GM12878 (cell line): ENCODE measurements at regions not wholly inside any gene's neighbourhood (a gene's known extent, or its start where the extent isn't known, plus 50 kb on each side); places are given as distances from the start of the nearest gene placed in this dataset.

Experiments used
- ATAC-seq: fragments of 200-7000 bp; cut with Tn5 transposase; 3 replicates; pipeline ENCODE4 v1.9.1; 2020; ENCODE audit warnings: mild to moderate bottlenecking, moderate library complexity
- BruUV-seq: library from RNA; stranded (reverse); fragments of 400-500 nt; replicated peaks from 2 replicates; lab custom pipeline; 2021; lab: Mats Ljungman, UMichigan
- CTCF ChIA-PET: fragments of 300-600 bp; sonication (Branson Sonifier 250); formaldehyde crosslinking; extraction: SDS; loops from one replicate; lab custom pipeline; 2021; ENCODE audit warnings: inconsistent platforms; lab: Yijun Ruan, JAX
- POLR2A ChIA-PET: fragments of 350-600 bp; formaldehyde crosslinking; extraction: SDS; loops from one replicate; lab custom pipeline; 2021; ENCODE audit warnings: inconsistent platforms; lab: Charles Lee
- RAD21 ChIA-PET: fragments of 300-600 bp; sonication (Branson Sonifier 250); formaldehyde crosslinking; loops from one replicate; lab custom pipeline; 2023; ENCODE audit warnings: antibody characterized with exemption; ENCODE audit not compliant: unreplicated experiment; lab: Charles Lee
- SMC1A ChIA-PET: fragments of 300-600 bp; sonication (Branson Sonifier 250); formaldehyde crosslinking; loops from one replicate; lab custom pipeline; 2023; ENCODE audit not compliant: unreplicated experiment, uncharacterized antibody; lab: Charles Lee
- DNase-seq: peaks from one replicate; pipeline ENCODE4 v3.0.0-alpha.2; 2011; ENCODE audit warnings: low read depth, low spot score
- FAIRE-seq: peaks from 3 replicates; lab custom pipeline; 2011; peaks lifted over from hg19 to GRCh38; lab: Jason Lieb, UNC
- H2AFZ ChIP-seq: 2 replicates; pipeline ENCODE4 v1.6.0; 2011; ENCODE audit warnings: low read depth, low read length, control low read depth; ENCODE audit not compliant: control insufficient read depth
- H3K27ac ChIP-seq: 2 replicates; pipeline ENCODE4 v1.5.1; 2011; ENCODE audit warnings: control low read depth; ENCODE audit not compliant: control insufficient read depth, insufficient read depth
- H3K27me3 ChIP-seq, 2 experiments: replicated peaks in 1 of 2; 2 replicates each; pipeline versions ENCODE4 v1.6.0 to v1.6.1; 2011; ENCODE audit warnings: low read length in 1 of 2; ENCODE audit not compliant: control insufficient read depth in 2 of 2, insufficient read depth in 2 of 2
- H3K36me3 ChIP-seq, 2 experiments: 2 replicates each; pipeline ENCODE4 v1.5.1; 2011; ENCODE audit warnings: low read length in 1 of 2; ENCODE audit not compliant: control insufficient read depth in 2 of 2, insufficient read depth in 2 of 2
- H3K4me1 ChIP-seq: 2 replicates; pipeline ENCODE4 v1.6.1; 2011; ENCODE audit warnings: mild to moderate bottlenecking, low read length, moderate library complexity, mixed read lengths; ENCODE audit not compliant: control insufficient read depth, insufficient read depth
- H3K4me2 ChIP-seq: 2 replicates; pipeline ENCODE4 v1.6.0; 2011; ENCODE audit warnings: control low read depth; ENCODE audit not compliant: control insufficient read depth, insufficient read depth
- H3K4me3 ChIP-seq: fragments of 200-600 bp; sonication (generic); 2 replicates; pipeline ENCODE4 v1.5.1; 2016
- H3K79me2 ChIP-seq: 2 replicates; pipeline ENCODE4 v1.6.0; 2011; ENCODE audit warnings: low read length; ENCODE audit not compliant: control insufficient read depth, insufficient read depth
- H3K9ac ChIP-seq: 2 replicates; pipeline ENCODE4 v1.8.0; 2011; ENCODE audit warnings: low read length, control low read depth, mixed read lengths; ENCODE audit not compliant: control insufficient read depth, insufficient read depth
- H3K9me3 ChIP-seq: replicated peaks from 3 replicates; pipeline ENCODE4 v1.5.1; 2011; ENCODE audit warnings: mild to moderate bottlenecking, low read length; ENCODE audit not compliant: control insufficient read depth, insufficient read depth
- H4K20me1 ChIP-seq: 2 replicates; pipeline ENCODE4 v1.6.0; 2011; ENCODE audit not compliant: control insufficient read depth, insufficient read depth
- BHLHE40 ChIP-seq, 2 experiments: fragments of 450-650 bp in 1 of 2; IDR thresholded peaks; 2 replicates each; pipeline ENCODE4 v1.6.1; 2011 to 2017; ENCODE audit warnings: low read depth in 2 of 2, borderline replicate concordance in 1 of 2, improper control_type of control experiment in 1 of 2, low read length in 1 of 2, mild to moderate bottlenecking in 1 of 2
- CBX3 ChIP-seq: fragments of 200-600 bp; sonication (generic); IDR thresholded peaks from 2 replicates; pipeline ENCODE4 v1.6.1; 2016; ENCODE audit warnings: low read depth, borderline replicate concordance
- IRF3 ChIP-seq: fragments of 450-650 bp; IDR thresholded peaks from 2 replicates; pipeline ENCODE4 v1.6.1; 2014; ENCODE audit warnings: mild to moderate bottlenecking
- MTA2 ChIP-seq: fragments of 450-650 bp; IDR thresholded peaks from 2 replicates; pipeline ENCODE4 v1.6.1; 2016; ENCODE audit warnings: low read depth, mild to moderate bottlenecking, moderate library complexity
- NFYA ChIP-seq: IDR thresholded peaks from 2 replicates; pipeline ENCODE4 v1.6.1; 2011; ENCODE audit warnings: low read depth, mild to moderate bottlenecking, low read length, improper control_type of control experiment, borderline replicate concordance
- RB1 ChIP-seq: fragments of 450-650 bp; formaldehyde crosslinking; IDR thresholded peaks from 2 replicates; pipeline ENCODE4 v1.6.1; 2017; ENCODE audit warnings: mild to moderate bottlenecking, borderline replicate concordance
- RUNX3 ChIP-seq: IDR thresholded peaks from 2 replicates; pipeline ENCODE4 v1.6.1; 2012; ENCODE audit warnings: low read length, inconsistent platforms
- SRF ChIP-seq, 2 experiments: IDR thresholded peaks; 2 replicates each; pipeline ENCODE4 v1.6.1; 2011; ENCODE audit warnings: low read depth in 2 of 2, low read length in 2 of 2, mild to moderate bottlenecking in 1 of 2, moderate library complexity in 1 of 2
- STAT1 ChIP-seq: fragments of 450-650 bp; conservative IDR thresholded peaks from 2 replicates; pipeline ENCODE4 v1.6.1; 2014; ENCODE audit warnings: antibody characterized with exemption, mild to moderate bottlenecking
- ZNF622 ChIP-seq: fragments of 450-650 bp; IDR thresholded peaks from 2 replicates; pipeline ENCODE4 v1.6.1; 2017; ENCODE audit warnings: mild to moderate bottlenecking, inconsistent platforms
- WGBS: methylation state at CpG from one replicate; pipeline ENCODE4 v1.1.6; 2016; ENCODE audit warnings: low lambda C conversion rate; ENCODE audit not compliant: insufficient replicate concordance, insufficient coverage; ENCODE audit errors: missing lambda C conversion rate; 5-methylcytosine and 5-hydroxymethylcytosine counted together
- in situ Hi-C: fragments of 300-500 bp; cut with MboI; formaldehyde crosslinking; loops from 9 replicates; pipeline ENCODE4 v1.14.3; 2018; ENCODE audit warnings: mixed read lengths
- intact Hi-C: fragments of 100-400 bp; cut with micrococcal nuclease; formaldehyde crosslinking; loops from one replicate; pipeline ENCODE4 v1.14.2; 2022; ENCODE audit not compliant: unreplicated experiment

DNA sequence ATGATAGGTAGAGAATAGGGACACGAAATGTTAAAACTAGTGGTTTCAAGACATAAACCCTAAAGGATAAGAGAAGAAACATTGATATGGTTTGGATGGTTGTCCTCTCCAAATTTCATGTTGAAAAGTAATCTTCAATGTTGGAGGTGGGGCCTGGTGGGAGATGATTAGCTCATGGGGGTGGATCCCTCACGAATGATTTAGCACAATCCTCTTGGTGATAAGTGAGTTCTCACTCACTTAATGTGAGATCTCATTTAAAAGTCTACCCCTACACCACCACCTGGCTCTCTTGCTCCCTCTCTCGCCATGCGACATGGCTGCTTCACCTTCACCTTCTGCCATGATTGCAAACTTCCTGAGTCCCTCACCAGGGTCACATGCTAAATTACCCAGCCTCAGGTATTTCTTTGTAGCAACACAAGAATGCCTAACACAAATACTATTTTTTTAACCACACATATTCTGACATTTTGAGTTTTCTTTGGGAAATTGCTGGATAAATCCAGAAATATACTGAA is 242.4 kb upstream of the PHF14 start (continued):
- TF ChIP-seq IRF3 (no peak), CBX3 (no peak), RB1 (no peak), NFYA (no peak), ZNF622 (no peak), RUNX3 (no peak)

DNA sequence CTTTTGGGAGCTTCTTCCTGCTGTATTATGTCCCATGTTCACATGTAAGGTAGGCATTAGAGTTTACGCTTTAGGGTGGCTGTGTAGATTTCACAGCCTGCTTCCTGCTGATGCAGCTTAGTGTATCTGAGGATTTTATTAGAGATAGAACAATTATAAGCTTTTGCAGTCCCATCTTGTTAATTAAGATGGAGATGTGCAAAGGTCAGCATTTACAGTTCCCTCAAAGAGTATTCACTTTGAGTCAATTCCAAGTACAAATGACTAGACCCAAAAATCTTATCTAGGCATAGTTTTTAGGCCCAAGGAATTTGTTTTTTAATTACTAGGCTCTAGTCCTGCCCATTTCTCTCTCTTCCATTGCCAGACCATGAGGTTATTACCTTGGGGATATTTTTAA is 239.9 kb upstream of the PHF14 start:
- no peak overlapping the region for H3K9ac ChIP-seq
- H3K79me2 ChIP-seq = no peaks in the 10 kb centered on the region
- no peaks in the 10 kb centered on the region for H3K36me3 ChIP-seq
- no peak overlapping the region for H3K4me2 ChIP-seq
- ChIA-PET CTCF (no interaction called here), SMC1A (no interaction called here), POLR2A (no interaction called here), RAD21 (no interaction called here)
- no peaks in the 10 kb centered on the region for H3K27me3 ChIP-seq
- TF ChIP-seq STAT1 (no peak), BHLHE40 (IDR thresholded peaks at IDR 0.05; ENCODE audit: borderline replicate concordance in 1 of 2, low read depth in 2 of 2, low read length in 1 of 2) (no peak), SRF (IDR thresholded peaks at IDR 0.05; ENCODE audit: low read depth in 2 of 2, low read length in 2 of 2) (no peak), MTA2 (no peak)
- in situ Hi-C loops (no loop called here), intact Hi-C loops (no loop called here)
- FAIRE-seq = no peak
- 100% methylated on average over 1 of the region's 1 CpG for WGBS
- no peak overlapping the region for H3K27ac ChIP-seq
- H2AFZ ChIP-seq = no peak overlapping the region
- H3K4me3 ChIP-seq = no peak overlapping the region
- DNase-seq = no peak
- no peak for ATAC-seq
- H4K20me1 ChIP-seq = no peaks in the 10 kb centered on the region
- no peaks in the 10 kb centered on the region for H3K4me1 ChIP-seq
- BruUV-seq = no TSS peak
- no peaks in the 10 kb centered on the region for H3K9me3 ChIP-seq
